SK-N-SH (cell line): ENCODE measurements at regions not wholly inside any gene's neighbourhood (a gene's known extent, or its start where the extent isn't known, plus 50 kb on each side); places are given as distances from the start of the nearest gene placed in this dataset.

Source experiments
- CTCF ChIA-PET: fragments of 300-600, 350-600 bp; formaldehyde crosslinking; extraction: SDS; loops from one replicate; lab custom pipeline; 2021; lab: Yijun Ruan, JAX
- POLR2A ChIA-PET: fragments of 350-600 bp; sonication (Branson Sonifier 250); formaldehyde crosslinking; extraction: SDS; loops from one replicate; lab custom pipeline; 2020; ENCODE audit warnings: antibody characterized with exemption, inconsistent platforms; lab: Yijun Ruan, JAX
- DNase-seq: peaks from one replicate; pipeline ENCODE4 v3.0.0; 2012
- H2AFZ ChIP-seq: fragments of 200-600 bp; sonication (generic); 2 replicates; pipeline ENCODE4 v1.8.1; 2016; ENCODE audit warnings: antibody characterized with exemption, mild to moderate bottlenecking, low read depth
- H3F3A ChIP-seq: fragments of 200-600 bp; sonication (generic); replicated peaks from 2 replicates; pipeline ENCODE3; 2016; ENCODE audit warnings: antibody characterized with exemption, mild to moderate bottlenecking; ENCODE audit not compliant: insufficient read depth
- H3K27ac ChIP-seq, 2 experiments: fragments of 200-500 bp in 1 of 2; fragments of 200-600 bp in 1 of 2; sonication (Bioruptor generic) in 1 of 2; sonication (generic), shearing (Covaris generic) in 1 of 2; 2 replicates each; pipeline versions ENCODE4 v1.5.1 to v1.6.1; 2014 to 2016; ENCODE audit warnings: low read depth in 2 of 2, inconsistent platforms in 1 of 2, low read length in 1 of 2, mild to moderate bottlenecking in 1 of 2, mixed read lengths in 1 of 2
- H3K27me3 ChIP-seq: fragments of 200-600 bp; sonication (generic), shearing (Covaris generic); 2 replicates; pipeline ENCODE4 v1.6.1; 2016; ENCODE audit warnings: mixed run types; ENCODE audit not compliant: insufficient read depth
- H3K36me3 ChIP-seq, 2 experiments: fragments of 200-500 bp in 1 of 2; fragments of 200-600 bp in 1 of 2; sonication (Bioruptor generic) in 1 of 2; sonication (generic) in 1 of 2; replicated peaks in 1 of 2; 2 replicates each; pipeline versions ENCODE3 to v1.5.1; 2014 to 2016; ENCODE audit warnings: low read length in 1 of 2, mild to moderate bottlenecking in 1 of 2; ENCODE audit not compliant: insufficient read depth in 2 of 2, control insufficient read depth in 1 of 2
- H3K4me1 ChIP-seq, 2 experiments: fragments of 200-500 bp in 1 of 2; fragments of 200-600 bp in 1 of 2; sonication (Bioruptor generic) in 1 of 2; sonication (generic), shearing (Covaris generic) in 1 of 2; 2 replicates each; pipeline versions ENCODE4 v1.5.1 to v1.6.1; 2014 to 2016; ENCODE audit warnings: low read depth in 1 of 2, low read length in 1 of 2, mixed run types in 1 of 2; ENCODE audit not compliant: insufficient read depth in 2 of 2, control insufficient read depth in 1 of 2
- H3K4me2 ChIP-seq: fragments of 200-600 bp; sonication (generic), shearing (Covaris generic); 2 replicates; pipeline ENCODE4 v1.6.1; 2017; ENCODE audit warnings: mixed run types
- H3K4me3 ChIP-seq, 2 experiments: fragments of 200-500 bp in 1 of 2; fragments of 200-600 bp in 1 of 2; sonication (Bioruptor generic) in 1 of 2; sonication (generic), shearing (Covaris generic) in 1 of 2; 2 replicates each; pipeline versions ENCODE4 v1.5.1 to v1.8.1; 2014 to 2016; ENCODE audit warnings: low read depth in 2 of 2, inconsistent platforms in 1 of 2, low read length in 1 of 2, mild to moderate bottlenecking in 1 of 2, mixed read lengths in 1 of 2, moderate library complexity in 1 of 2
- H3K79me2 ChIP-seq: fragments of 200-600 bp; sonication (generic); 2 replicates; pipeline ENCODE4 v1.8.1; 2017; ENCODE audit warnings: mild to moderate bottlenecking; ENCODE audit not compliant: insufficient read depth
- H3K9ac ChIP-seq: fragments of 200-600 bp; sonication (generic); 2 replicates; pipeline ENCODE4 v1.6.1; 2017; ENCODE audit warnings: mixed run types
- H3K9me2 ChIP-seq: fragments of 200-600 bp; sonication (generic); 2 replicates; pipeline ENCODE4 v1.6.1; 2017; ENCODE audit warnings: mixed run types
- H3K9me3 ChIP-seq: fragments of 200-600 bp; sonication (generic); 2 replicates; pipeline ENCODE4 v1.6.1; 2017; ENCODE audit warnings: mixed run types, mild to moderate bottlenecking, moderate library complexity
- H4K20me1 ChIP-seq: fragments of 200-600 bp; sonication (generic); 2 replicates; pipeline ENCODE4 v1.6.1; 2017; ENCODE audit warnings: mild to moderate bottlenecking, mixed run types; ENCODE audit not compliant: insufficient read depth
- ELF1 ChIP-seq: IDR thresholded peaks from 2 replicates; pipeline ENCODE4 v1.4.0; 2012
- FOSL2 ChIP-seq: IDR thresholded peaks from 2 replicates; pipeline ENCODE4 v1.4.0; 2012; ENCODE audit warnings: low read depth, mild to moderate bottlenecking, moderate library complexity, borderline replicate concordance
- FOXM1 ChIP-seq: IDR thresholded peaks from 2 replicates; pipeline ENCODE4 v1.4.0; 2012; ENCODE audit warnings: low read depth, mild to moderate bottlenecking
- GATA2 ChIP-seq: sonication (generic); formaldehyde crosslinking; IDR thresholded peaks from 2 replicates; pipeline ENCODE4 v1.5.0; 2020; ENCODE audit warnings: mild to moderate bottlenecking, missing genetic modification reagents
- MEF2A ChIP-seq: IDR thresholded peaks from 2 replicates; pipeline ENCODE4 v1.4.0; 2012; ENCODE audit warnings: low read depth, borderline replicate concordance
- NFIC ChIP-seq: IDR thresholded peaks from 2 replicates; pipeline ENCODE4 v1.4.0; 2012; ENCODE audit warnings: borderline replicate concordance
- NRF1 ChIP-seq: IDR thresholded peaks from 2 replicates; pipeline ENCODE4 v1.6.1; 2012; ENCODE audit warnings: low read depth, mild to moderate bottlenecking, low read length
- POLR2AphosphoS5 ChIP-seq: IDR thresholded peaks from 2 replicates; pipeline ENCODE4 v1.6.1; 2012; ENCODE audit warnings: low read depth, low read length
- RAD21 ChIP-seq: IDR thresholded peaks from 2 replicates; pipeline ENCODE4 v1.6.1; 2012; ENCODE audit warnings: mild to moderate bottlenecking, low read length
- RFX5 ChIP-seq: IDR thresholded peaks from 2 replicates; pipeline ENCODE4 v1.6.1; 2012; ENCODE audit warnings: mild to moderate bottlenecking, improper control_type of control experiment, low read length
- RXRA ChIP-seq: IDR thresholded peaks from 2 replicates; pipeline ENCODE4 v1.4.0; 2012; ENCODE audit warnings: low read depth, mild to moderate bottlenecking, borderline replicate concordance
- USF2 ChIP-seq: fragments of 150-350 bp; IDR thresholded peaks from 2 replicates; pipeline ENCODE4 v1.6.1; 2017; ENCODE audit warnings: antibody characterized with exemption, low read length, low read depth, borderline replicate concordance
- WGBS: methylation state at CpG from one replicate; pipeline ENCODE4 v1.1.6; 2017; ENCODE audit warnings: low lambda C conversion rate; 5-methylcytosine and 5-hydroxymethylcytosine counted together
- TF ChIP-seq, protein P1 (sequence below): IDR thresholded peaks from 2 replicates; pipeline ENCODE4; 2012
- TF ChIP-seq, protein P2 (sequence below): fragments of 150-350 bp; IDR thresholded peaks from 2 replicates; pipeline ENCODE4 v1.6.1; 2016; ENCODE audit warnings: mild to moderate bottlenecking, low read depth, low read length
- TF ChIP-seq, protein P3 (sequence below): fragments of 200-600 bp; sonication (generic); IDR thresholded peaks from 2 replicates; pipeline ENCODE4 v1.6.1; 2017; ENCODE audit warnings: antibody characterized with exemption, mild to moderate bottlenecking, moderate library complexity

DNA sequence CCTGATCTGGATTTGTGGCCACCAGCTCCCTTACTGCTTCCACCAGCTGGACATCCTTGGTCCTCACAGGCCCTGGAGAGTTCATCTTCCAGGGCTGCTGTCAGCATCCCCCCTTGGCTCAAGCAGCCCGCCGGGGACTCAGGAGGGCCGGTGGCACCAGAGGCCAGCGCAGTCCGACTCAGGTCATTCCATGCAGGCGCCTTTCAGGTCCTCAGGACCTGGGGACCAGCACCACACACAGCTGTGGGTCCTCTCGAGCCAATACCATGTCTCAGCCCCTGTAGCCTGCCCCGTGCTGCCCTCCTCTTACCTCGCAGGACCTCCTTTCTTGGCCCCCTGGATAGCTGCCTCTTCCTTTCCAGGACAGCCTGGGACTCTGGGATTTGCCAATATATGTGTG, 145.5 kb downstream of the BMS1 start:
- Histone ChIP-seq H3K36me3 (no peaks in the 10 kb centered on the region), H3F3A (no peaks in the 10 kb centered on the region), H3K4me3 (no peak overlapping the region), H3K79me2 (no peaks in the 10 kb centered on the region), H3K27ac (no peak overlapping the region), H3K4me1 (peaks cover 0 to 27% of the 10 kb centered on the region in 2 experiments; a peak in 1 of 4 replicates), H3K9me2 (no peaks in the 10 kb centered on the region), H3K4me2 (no peak overlapping the region), H2AFZ (no peak overlapping the region), H3K27me3 (no peaks in the 10 kb centered on the region), H3K9me3 (no peaks in the 10 kb centered on the region), H4K20me1 (no peaks in the 10 kb centered on the region), H3K9ac (no peak overlapping the region)
- TF ChIP-seq, protein P1, sequence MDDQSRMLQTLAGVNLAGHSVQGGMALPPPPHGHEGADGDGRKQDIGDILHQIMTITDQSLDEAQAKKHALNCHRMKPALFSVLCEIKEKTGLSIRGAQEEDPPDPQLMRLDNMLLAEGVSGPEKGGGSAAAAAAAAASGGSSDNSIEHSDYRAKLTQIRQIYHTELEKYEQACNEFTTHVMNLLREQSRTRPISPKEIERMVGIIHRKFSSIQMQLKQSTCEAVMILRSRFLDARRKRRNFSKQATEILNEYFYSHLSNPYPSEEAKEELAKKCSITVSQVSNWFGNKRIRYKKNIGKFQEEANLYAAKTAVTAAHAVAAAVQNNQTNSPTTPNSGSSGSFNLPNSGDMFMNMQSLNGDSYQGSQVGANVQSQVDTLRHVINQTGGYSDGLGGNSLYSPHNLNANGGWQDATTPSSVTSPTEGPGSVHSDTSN = no peak
- TF ChIP-seq FOXM1 (no peak), NFIC (no peak), GATA2 (CRISPR knock-in tag) (no peak), ELF1 (no peak), RXRA (no peak), USF2 (no peak), MEF2A (no peak), FOSL2 (no peak), POLR2AphosphoS5 (no peak)
- TF ChIP-seq, protein P2, sequence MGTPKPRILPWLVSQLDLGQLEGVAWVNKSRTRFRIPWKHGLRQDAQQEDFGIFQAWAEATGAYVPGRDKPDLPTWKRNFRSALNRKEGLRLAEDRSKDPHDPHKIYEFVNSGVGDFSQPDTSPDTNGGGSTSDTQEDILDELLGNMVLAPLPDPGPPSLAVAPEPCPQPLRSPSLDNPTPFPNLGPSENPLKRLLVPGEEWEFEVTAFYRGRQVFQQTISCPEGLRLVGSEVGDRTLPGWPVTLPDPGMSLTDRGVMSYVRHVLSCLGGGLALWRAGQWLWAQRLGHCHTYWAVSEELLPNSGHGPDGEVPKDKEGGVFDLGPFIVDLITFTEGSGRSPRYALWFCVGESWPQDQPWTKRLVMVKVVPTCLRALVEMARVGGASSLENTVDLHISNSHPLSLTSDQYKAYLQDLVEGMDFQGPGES = no peak
- 60% methylated on average over 8 of the region's 9 CpGs for WGBS
- DNase-seq = no peak
- ChIA-PET CTCF (interaction anchor here (0.9 to 1.0 kb wide), 2 partner anchors 17 to 151 kb away, joined by 3 read pairs; no protein-coding TSS in a partner anchor), POLR2A (no interaction called here)

GRCh38 chr10:42929236-42929635, 146.6 kb downstream of the BMS1 start:
- POLR2A ChIA-PET = no interaction called here
- no peak for TF ChIP-seq ELF1
- TF ChIP-seq FOXM1 = no peak
- TF ChIP-seq RFX5 = no peak
- no peak for TF ChIP-seq RAD21
- TF ChIP-seq, protein P3, sequence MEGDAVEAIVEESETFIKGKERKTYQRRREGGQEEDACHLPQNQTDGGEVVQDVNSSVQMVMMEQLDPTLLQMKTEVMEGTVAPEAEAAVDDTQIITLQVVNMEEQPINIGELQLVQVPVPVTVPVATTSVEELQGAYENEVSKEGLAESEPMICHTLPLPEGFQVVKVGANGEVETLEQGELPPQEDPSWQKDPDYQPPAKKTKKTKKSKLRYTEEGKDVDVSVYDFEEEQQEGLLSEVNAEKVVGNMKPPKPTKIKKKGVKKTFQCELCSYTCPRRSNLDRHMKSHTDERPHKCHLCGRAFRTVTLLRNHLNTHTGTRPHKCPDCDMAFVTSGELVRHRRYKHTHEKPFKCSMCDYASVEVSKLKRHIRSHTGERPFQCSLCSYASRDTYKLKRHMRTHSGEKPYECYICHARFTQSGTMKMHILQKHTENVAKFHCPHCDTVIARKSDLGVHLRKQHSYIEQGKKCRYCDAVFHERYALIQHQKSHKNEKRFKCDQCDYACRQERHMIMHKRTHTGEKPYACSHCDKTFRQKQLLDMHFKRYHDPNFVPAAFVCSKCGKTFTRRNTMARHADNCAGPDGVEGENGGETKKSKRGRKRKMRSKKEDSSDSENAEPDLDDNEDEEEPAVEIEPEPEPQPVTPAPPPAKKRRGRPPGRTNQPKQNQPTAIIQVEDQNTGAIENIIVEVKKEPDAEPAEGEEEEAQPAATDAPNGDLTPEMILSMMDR = no peak
- no peak for TF ChIP-seq NRF1
- no peak for TF ChIP-seq RXRA

More at GRCh38 chr10:42929236-42929635, 146.6 kb downstream of the BMS1 start:
- H3K79me2 ChIP-seq = no peaks in the 10 kb centered on the region
- H2AFZ ChIP-seq = no peak overlapping the region
- H3K4me2 ChIP-seq = no peak overlapping the region
- 61% methylated on average over 4 of the region's 4 CpGs for WGBS
- no peaks in the 10 kb centered on the region for H3K9me3 ChIP-seq
- H3K27ac ChIP-seq = no peak overlapping the region
- no peak overlapping the region for H3K9ac ChIP-seq
- no peaks in the 10 kb centered on the region for H3F3A ChIP-seq
- no peaks in the 10 kb centered on the region for H4K20me1 ChIP-seq
- peaks cover 0 to 38% of the 10 kb centered on the region in 2 experiments; a peak in 1 of 4 replicates for H3K4me1 ChIP-seq
- DNase-seq = no peak
- no peaks in the 10 kb centered on the region for H3K9me2 ChIP-seq
- H3K4me3 ChIP-seq = no peak overlapping the region
- CTCF ChIA-PET = no interaction called here
- no peaks in the 10 kb centered on the region for H3K36me3 ChIP-seq
- no peaks in the 10 kb centered on the region for H3K27me3 ChIP-seq
